HepG2 (cell line): ENCODE measurements at regions not wholly inside any gene's neighbourhood (a gene's known extent, or its start where the extent isn't known, plus 50 kb on each side); places are given as distances from the start of the nearest gene placed in this dataset.

Source experiments
- ATAC-seq: fragments of 200-7000 bp; cut with Tn5 transposase; 3 replicates; pipeline ENCODE4 v1.9.1; 2020; ENCODE audit warnings: mild to moderate bottlenecking, moderate library complexity
- BruUV-seq: library from RNA; stranded (reverse); fragments of 400-500 nt; replicated peaks from 2 replicates; lab custom pipeline; 2021; lab: Mats Ljungman, UMichigan
- CTCF ChIA-PET: fragments of 300-600 bp; formaldehyde crosslinking; extraction: SDS; loops from one replicate; lab custom pipeline; 2021; ENCODE audit warnings: low total read pairs, inconsistent platforms, low intra/inter-chr PET ratio; lab: Yijun Ruan, JAX
- POLR2A ChIA-PET: fragments of 350-600 bp; sonication (Branson Sonifier 250); formaldehyde crosslinking; loops from one replicate; lab custom pipeline; 2020; ENCODE audit warnings: antibody characterized with exemption, inconsistent platforms; lab: Yijun Ruan, JAX
- DNase-seq: peaks from one replicate; pipeline ENCODE4 v3.0.0-alpha.2; 2015; ENCODE audit warnings: low spot score
- FAIRE-seq: peaks from 3 replicates; lab custom pipeline; 2011; peaks lifted over from hg19 to GRCh38; lab: Jason Lieb, UNC
- H2AFZ ChIP-seq: one replicate; pipeline ENCODE4 v1.6.1; 2011; ENCODE audit warnings: low read length, inconsistent platforms
- H3K27ac ChIP-seq: fragments of 300-600 bp; 3 replicates; pipeline ENCODE4 v1.8.0; 2011; ENCODE audit warnings: mixed run types, mild to moderate bottlenecking, mixed read lengths, low read length, inconsistent platforms; ENCODE audit not compliant: insufficient read depth; ENCODE audit errors: extremely low read length
- H3K27me3 ChIP-seq, 2 experiments: fragments of 200-600 bp in 1 of 2; 2 replicates in 1 of 2; 3 replicates in 1 of 2; pipeline versions ENCODE4 v1.6.0 to v1.8.0; 2011; ENCODE audit warnings: low read length in 2 of 2, mild to moderate bottlenecking in 2 of 2, moderate library complexity in 2 of 2, inconsistent platforms in 1 of 2; ENCODE audit not compliant: insufficient read depth in 2 of 2, control insufficient read depth in 1 of 2
- H3K36me3 ChIP-seq, 2 experiments: fragments of 200-600 bp in 1 of 2; replicated peaks in 1 of 2; 2 replicates in 1 of 2; 3 replicates in 1 of 2; pipeline versions ENCODE4 v1.5.1 to v1.8.0; 2011; ENCODE audit warnings: low read length in 2 of 2, inconsistent platforms in 1 of 2; ENCODE audit not compliant: insufficient read depth in 2 of 2, control insufficient read depth in 1 of 2
- H3K4me1 ChIP-seq: 2 replicates; pipeline ENCODE4 v1.5.1; 2012; ENCODE audit warnings: low read length, inconsistent platforms; ENCODE audit not compliant: insufficient read depth
- H3K4me2 ChIP-seq: 2 replicates; pipeline ENCODE4 v1.6.0; 2011; ENCODE audit warnings: low read depth, low read length, inconsistent platforms
- H3K4me3 ChIP-seq, 3 experiments: fragments of 200-600 bp in 1 of 3; sonication (generic), shearing (Covaris generic) in 1 of 3; replicated peaks in 1 of 3; 2 replicates each; pipeline ENCODE4 v1.5.1; 2011 to 2016; ENCODE audit warnings: low read length in 3 of 3, inconsistent platforms in 2 of 3, low read depth in 2 of 3, mild to moderate bottlenecking in 2 of 3, control low read depth in 1 of 3, mixed read lengths in 1 of 3; ENCODE audit not compliant: insufficient read depth in 1 of 3
- H3K79me2 ChIP-seq: one replicate; pipeline ENCODE4 v1.6.1; 2011; ENCODE audit warnings: low read length, inconsistent platforms; ENCODE audit not compliant: insufficient read depth
- H3K9ac ChIP-seq: 2 replicates; pipeline ENCODE4 v1.6.0; 2011; ENCODE audit warnings: mild to moderate bottlenecking, low read depth, low read length, inconsistent platforms; ENCODE audit not compliant: insufficient read depth
- H3K9me3 ChIP-seq: 2 replicates; pipeline ENCODE4 v1.5.1; 2012; ENCODE audit warnings: mild to moderate bottlenecking, low read length
- H4K20me1 ChIP-seq: 2 replicates; pipeline ENCODE4 v1.6.0; 2011; ENCODE audit warnings: inconsistent platforms, mild to moderate bottlenecking, low read length, moderate library complexity; ENCODE audit not compliant: insufficient read depth
- CCDC6 ChIP-seq: sonication (generic); formaldehyde crosslinking; IDR thresholded peaks from 2 replicates; pipeline ENCODE4 v1.8.1; 2022; ENCODE audit warnings: mild to moderate bottlenecking, missing genetic modification reagents, moderate library complexity
- CREM ChIP-seq, 2 experiments: sonication (generic) in 1 of 2; formaldehyde crosslinking in 1 of 2; IDR thresholded peaks; 2 replicates each; pipeline versions ENCODE4 v1.4.0 to v1.6.1; 2016 to 2020; ENCODE audit warnings: antibody characterized with exemption in 1 of 2, mild to moderate bottlenecking in 1 of 2, missing genetic modification reagents in 1 of 2
- FOXP4 ChIP-seq: sonication (generic); formaldehyde crosslinking; IDR thresholded peaks from 2 replicates; pipeline ENCODE4 v1.4.0; 2020; ENCODE audit warnings: missing genetic modification reagents
- IRX3 ChIP-seq: sonication (generic); formaldehyde crosslinking; IDR thresholded peaks from 2 replicates; pipeline ENCODE4 v1.8.1; 2023; ENCODE audit warnings: mild to moderate bottlenecking, low read depth, missing genetic modification reagents, borderline replicate concordance
- KDM1A ChIP-seq: IDR thresholded peaks from 2 replicates; pipeline ENCODE4 v1.6.1; 2016; ENCODE audit warnings: missing compliant biosample characterization
- POLR2A ChIP-seq, 2 experiments: IDR thresholded peaks; 2 replicates each; pipeline ENCODE4 v1.6.1; 2011; ENCODE audit warnings: low read depth in 2 of 2, low read length in 2 of 2, mild to moderate bottlenecking in 1 of 2, moderate library complexity in 1 of 2; ENCODE audit not compliant: insufficient read depth in 1 of 2
- SIX4 ChIP-seq: sonication (generic); formaldehyde crosslinking; IDR thresholded peaks from 2 replicates; pipeline ENCODE4 v1.4.0; 2020; ENCODE audit warnings: missing genetic modification reagents
- ZBTB25 ChIP-seq: IDR thresholded peaks from 2 replicates; pipeline ENCODE4 v1.6.1; 2018; ENCODE audit warnings: missing genetic modification reagents
- ZNF230 ChIP-seq: sonication (generic); formaldehyde crosslinking; IDR thresholded peaks from 2 replicates; pipeline ENCODE4 v1.4.0; 2020; ENCODE audit warnings: mild to moderate bottlenecking, missing genetic modification reagents
- ZNF407 ChIP-seq: sonication (generic); formaldehyde crosslinking; IDR thresholded peaks from one replicate; pipeline ENCODE4 v1.5.1; 2020; ENCODE audit warnings: mild to moderate bottlenecking, missing genetic modification reagents; ENCODE audit errors: not compliant biosample characterization
- ZNF605 ChIP-seq: sonication (generic); formaldehyde crosslinking; IDR thresholded peaks from 2 replicates; pipeline ENCODE4 v1.8.0; 2022; ENCODE audit warnings: mild to moderate bottlenecking, missing genetic modification reagents
- ZNF772 ChIP-seq: sonication (generic); formaldehyde crosslinking; IDR thresholded peaks from 2 replicates; pipeline ENCODE4 v1.5.0; 2020; ENCODE audit warnings: mild to moderate bottlenecking, missing genetic modification reagents
- WGBS: methylation state at CpG from one replicate; pipeline ENCODE4 v1.1.6; 2017; ENCODE audit warnings: low lambda C conversion rate; 5-methylcytosine and 5-hydroxymethylcytosine counted together
- in situ Hi-C: cut with HindIII; loops from 2 replicates; pipeline ENCODE4 v1.10.0; 2017; ENCODE audit warnings: low pct_unique_long_range_greater_than_20kb; ENCODE audit not compliant: extremely low pct_ligation_motif_present
- intact Hi-C: fragments of 100-400 bp; cut with micrococcal nuclease; formaldehyde crosslinking; loops from one replicate; pipeline ENCODE4 v1.10.0; 2022; ENCODE audit not compliant: unreplicated experiment
- TF ChIP-seq, protein P1 (sequence below): sonication (generic); formaldehyde crosslinking; IDR thresholded peaks from 2 replicates; pipeline ENCODE4 v1.5.0; 2020; ENCODE audit warnings: missing genetic modification reagents

GRCh38 chr1:222377428-222378088 lies 170.3 kb downstream of the HHIPL2 start:
- FAIRE-seq (no peak), ATAC-seq (no peak), DNase-seq (no peak)
- in situ Hi-C loops = no loop called here
- no TSS peak for BruUV-seq
- CTCF ChIA-PET = no interaction called here
- Histone ChIP-seq H3K4me1 (no peaks in the 10 kb centered on the region), H3K4me2 (no peak overlapping the region), H3K9ac (no peak overlapping the region), H3K27me3 (no peaks in the 10 kb centered on the region), H4K20me1 (no peaks in the 10 kb centered on the region), H3K79me2 (no peaks in the 10 kb centered on the region), H3K9me3 (no peaks in the 10 kb centered on the region), H2AFZ (no peak overlapping the region), H3K4me3 (no peak overlapping the region), H3K36me3 (no peaks in the 10 kb centered on the region), H3K27ac (no peak overlapping the region)
- WGBS = 23% methylated on average over 6 of the region's 6 CpGs
- intact Hi-C loops = no loop called here
- POLR2A ChIA-PET = no interaction called here
- no peak for TF ChIP-seq ZNF772 (CRISPR knock-in tag)
- TF ChIP-seq KDM1A (CRISPR knock-in tag) = no peak
- no peak for TF ChIP-seq CREM (IDR thresholded peaks at IDR 0.05)
- no peak for TF ChIP-seq CREM (CRISPR knock-in tag; IDR thresholded peaks at IDR 0.05)
- no peak for TF ChIP-seq ZNF407 (CRISPR knock-in tag)
- no peak for TF ChIP-seq CCDC6 (CRISPR knock-in tag)
- no peak for TF ChIP-seq FOXP4
- TF ChIP-seq IRX3 (CRISPR knock-in tag) = no peak
- no peak for TF ChIP-seq POLR2A (IDR thresholded peaks at IDR 0.05; ENCODE audit: insufficient read depth in 1 of 2, low read depth in 2 of 2, low read length in 2 of 2)
- TF ChIP-seq ZNF230 (CRISPR knock-in tag) = no peak
- TF ChIP-seq, protein P1, sequence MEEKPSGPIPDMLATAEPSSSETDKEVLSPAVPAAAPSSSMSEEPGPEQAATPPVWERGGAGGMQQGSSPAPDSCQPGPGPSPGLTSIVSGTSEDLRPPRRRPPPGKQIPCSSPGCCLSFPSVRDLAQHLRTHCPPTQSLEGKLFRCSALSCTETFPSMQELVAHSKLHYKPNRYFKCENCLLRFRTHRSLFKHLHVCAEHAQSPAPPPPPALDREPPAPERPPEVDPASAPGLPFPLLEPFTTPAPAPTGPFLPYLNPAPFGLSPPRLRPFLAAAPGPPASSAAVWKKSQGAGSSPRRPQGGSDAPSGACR (CRISPR knock-in tag) = no peak
- no peak for TF ChIP-seq ZBTB25 (CRISPR knock-in tag)
- no peak for TF ChIP-seq ZNF605
- TF ChIP-seq SIX4 (CRISPR knock-in tag) = no peak
